HL-60 (cell line): ENCODE measurements at regions not wholly inside any gene's neighbourhood (a gene's known extent, or its start where the extent isn't known, plus 50 kb on each side); places are given as distances from the start of the nearest gene placed in this dataset.

Experiments used
- DNase-seq, 2 experiments: peaks; one replicate each; pipeline ENCODE4 v3.0.0-alpha.2; 2010 to 2020; ENCODE audit warnings: low read depth in 1 of 2, low spot score in 1 of 2
- H3K27ac ChIP-seq: fragments of 250-450 bp; sonication (Bioruptor Pico); replicated peaks from 2 replicates; pipeline ENCODE4 v1.5.1; 2020; ENCODE audit warnings: mild to moderate bottlenecking, moderate library complexity
- H3K27me3 ChIP-seq: fragments of 250-450 bp; sonication (Bioruptor Pico); 2 replicates; pipeline ENCODE4 v1.5.1; 2021; ENCODE audit warnings: mild to moderate bottlenecking, moderate library complexity; ENCODE audit not compliant: insufficient read depth, poor library complexity, severe bottlenecking
- H3K4me3 ChIP-seq: replicated peaks from 2 replicates; pipeline ENCODE4 v1.5.1; 2011; ENCODE audit warnings: mild to moderate bottlenecking, control low read depth, low read length; ENCODE audit not compliant: insufficient read depth
- CTCF ChIP-seq: IDR thresholded peaks from one replicate; pipeline ENCODE4 v1.5.1; 2011; ENCODE audit warnings: low read length, control low read depth, inconsistent platforms; ENCODE audit not compliant: insufficient read depth
- GABPA ChIP-seq: IDR thresholded peaks from 2 replicates; pipeline ENCODE4 v1.6.1; 2012; ENCODE audit warnings: low read depth
- POLR2AphosphoS5 ChIP-seq: IDR thresholded peaks from 2 replicates; pipeline ENCODE4 v1.6.1; 2012; ENCODE audit warnings: low read depth
- REST ChIP-seq: IDR thresholded peaks from 2 replicates; pipeline ENCODE4 v1.6.1; 2012; ENCODE audit warnings: low read depth; ENCODE audit not compliant: insufficient replicate concordance
- SPI1 ChIP-seq: IDR thresholded peaks from 2 replicates; pipeline ENCODE4 v1.6.1; 2012; ENCODE audit warnings: low read depth, mild to moderate bottlenecking, borderline replicate concordance

GRCh38 chr5:8394965-8395364, 526.0 kb downstream of the MTRR start:
- DNase-seq = no peak
- no peak overlapping the region for H3K4me3 ChIP-seq
- no peak overlapping the region for H3K27ac ChIP-seq
- TF ChIP-seq CTCF (no peak), REST (no peak), SPI1 (no peak), GABPA (no peak), POLR2AphosphoS5 (no peak)
- H3K27me3 ChIP-seq = no peaks in the 10 kb centered on the region

- Histone ChIP-seq H3K4me3 (no peak overlapping the region), H3K27me3 (no peaks in the 10 kb centered on the region), H3K27ac (no peak overlapping the region)
- DNase-seq = no peak
- TF ChIP-seq CTCF = no peak
- no peak for TF ChIP-seq GABPA
- no peak for TF ChIP-seq POLR2AphosphoS5
- TF ChIP-seq REST = no peak
- no peak for TF ChIP-seq SPI1
Observed at GRCh38 chr5:8396246-8396645, 527.3 kb downstream of the MTRR start.

- Histone ChIP-seq H3K27ac (no peak overlapping the region), H3K27me3 (no peaks in the 10 kb centered on the region), H3K4me3 (no peak overlapping the region)
- no peak for TF ChIP-seq POLR2AphosphoS5
- TF ChIP-seq REST = no peak
- TF ChIP-seq GABPA = no peak
- TF ChIP-seq CTCF = no peak
- no peak for TF ChIP-seq SPI1
- DNase-seq = no peak
Observed at GRCh38 chr5:8396756-8397155, 527.8 kb downstream of the MTRR start.
